ENCODE measurements at regions not wholly inside any gene's neighbourhood (a gene's known extent, or its start where the extent isn't known, plus 50 kb on each side); places are given as distances from the start of the nearest gene placed in this dataset.
A peak's percentile ranks its signal among the peaks of the same experiment; 100 is the strongest.
"Not testable (repeated sequence)": the region's sequence is repeated elsewhere in the genome, so short reads cannot be mapped to it uniquely, and the experiment has no call there.

GRCh38 chr6:75031102-75031501 is 174.8 kb downstream of the COL12A1 start:
- not testable (repeated sequence) for H3K4me3 ChIP-seq (ENCODE audit: insufficient read depth, low read length); H2AFZ ChIP-seq (ENCODE audit: low read length); DNase-seq (ENCODE audit: insufficient read length, low spot score, missing footprints); H3K79me2 ChIP-seq (ENCODE audit: insufficient read depth, low read length); H3K4me1 ChIP-seq (ENCODE audit: insufficient read depth, low read length); H3K4me2 ChIP-seq (ENCODE audit: insufficient read depth, low read length); H3K36me3 ChIP-seq (ENCODE audit: insufficient read depth, low read length); H4K20me1 ChIP-seq (ENCODE audit: insufficient read depth, low read length); H3K27ac ChIP-seq (ENCODE audit: low read depth, low read length); H3K9me3 ChIP-seq (ENCODE audit: low read depth, low read length); H3K27me3 ChIP-seq (ENCODE audit: insufficient read depth, low read length)

DNA sequence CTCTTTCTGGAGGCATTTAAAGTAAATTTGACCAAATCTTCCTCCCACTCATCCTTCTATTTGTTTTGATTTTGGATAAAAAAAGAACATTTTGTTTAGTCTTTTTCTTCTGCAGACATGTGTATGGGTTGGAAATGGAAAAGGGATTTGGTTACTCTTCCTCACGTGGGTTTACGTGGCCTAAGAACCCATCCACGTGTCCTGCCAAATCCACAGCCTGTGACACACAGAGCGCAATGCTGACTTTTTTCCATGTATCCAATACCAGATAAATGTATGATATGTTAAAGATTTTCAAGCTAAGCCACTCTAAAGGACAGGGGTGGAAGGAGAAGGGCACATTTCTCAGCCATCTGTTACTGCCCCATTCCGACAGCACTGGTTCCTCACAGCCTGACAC is 176.5 kb downstream of the COL12A1 start:
- no peaks in the 10 kb centered on the region for H3K27me3 ChIP-seq (ENCODE audit: insufficient read depth, low read length)
- H3K4me3 ChIP-seq (ENCODE audit: insufficient read depth, low read length), result no peak overlapping the region
- no peak for TF ChIP-seq CTCF (IDR thresholded peaks at IDR 0.05; ENCODE audit: extremely low read depth, low read depth, low read length)
- no peak overlapping the region for H3K27ac ChIP-seq (ENCODE audit: low read depth, low read length)
- DNase-seq (ENCODE audit: insufficient read length, low spot score, missing footprints), result no peak
- no peaks in the 10 kb centered on the region for H3K79me2 ChIP-seq (ENCODE audit: insufficient read depth, low read length)
- peaks cover 3% of the 10 kb centered on the region for H3K4me1 ChIP-seq (ENCODE audit: insufficient read depth, low read length)
- H4K20me1 ChIP-seq (ENCODE audit: insufficient read depth, low read length), result no peaks in the 10 kb centered on the region
- H3K9me3 ChIP-seq (ENCODE audit: low read depth, low read length), result no peaks in the 10 kb centered on the region
- H3K36me3 ChIP-seq (ENCODE audit: insufficient read depth, low read length), result no peaks in the 10 kb centered on the region
- H3K4me2 ChIP-seq (ENCODE audit: insufficient read depth, low read length), result no peak overlapping the region
- H2AFZ ChIP-seq (ENCODE audit: low read length), result no peak overlapping the region

GRCh38 chr6:75025371-75025770 is 180.5 kb downstream of the COL12A1 start:
- Histone ChIP-seq H3K27ac (ENCODE audit: low read depth, low read length) (no peak overlapping the region), H2AFZ (ENCODE audit: low read length) (peak overlapping the region; percentile 32), H3K4me3 (ENCODE audit: insufficient read depth, low read length) (no peak overlapping the region), H3K4me2 (ENCODE audit: insufficient read depth, low read length) (no peak overlapping the region), H3K79me2 (ENCODE audit: insufficient read depth, low read length) (no peaks in the 10 kb centered on the region), H3K4me1 (ENCODE audit: insufficient read depth, low read length) (peaks cover 9% of the 10 kb centered on the region), H3K9me3 (ENCODE audit: low read depth, low read length) (no peaks in the 10 kb centered on the region), H4K20me1 (ENCODE audit: insufficient read depth, low read length) (no peaks in the 10 kb centered on the region), H3K27me3 (ENCODE audit: insufficient read depth, low read length) (no peaks in the 10 kb centered on the region), H3K36me3 (ENCODE audit: insufficient read depth, low read length) (no peaks in the 10 kb centered on the region)
- DNase-seq (ENCODE audit: insufficient read length, low spot score, missing footprints), result no peak
- no peak for TF ChIP-seq CTCF (IDR thresholded peaks at IDR 0.05; ENCODE audit: extremely low read depth, low read depth, low read length)

DNA sequence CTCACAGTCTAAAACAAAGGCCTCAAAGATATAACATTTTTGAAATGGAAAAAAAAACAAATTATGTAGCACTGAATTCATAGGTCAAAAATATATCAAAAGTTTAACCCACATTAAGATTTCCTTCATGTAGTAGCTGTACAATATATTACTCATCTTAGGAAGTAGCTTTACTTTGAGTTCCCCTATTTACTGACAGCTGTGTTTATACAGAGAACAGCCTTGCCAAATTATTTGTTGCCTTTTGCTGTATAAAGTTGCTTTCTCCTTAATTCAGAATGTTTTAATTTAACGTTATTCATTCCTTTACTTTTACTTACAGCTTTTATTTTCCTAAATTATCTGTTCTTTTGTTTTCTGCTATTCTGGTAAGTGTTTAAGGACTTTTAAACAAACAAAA is 181.0 kb downstream of the COL12A1 start:
- no peaks in the 10 kb centered on the region for H3K27me3 ChIP-seq (ENCODE audit: insufficient read depth, low read length)
- no peak for TF ChIP-seq CTCF (IDR thresholded peaks at IDR 0.05; ENCODE audit: extremely low read depth, low read depth, low read length)
- H4K20me1 ChIP-seq (ENCODE audit: insufficient read depth, low read length), result no peaks in the 10 kb centered on the region
- peaks cover 9% of the 10 kb centered on the region for H3K4me1 ChIP-seq (ENCODE audit: insufficient read depth, low read length)
- H3K36me3 ChIP-seq (ENCODE audit: insufficient read depth, low read length), result no peaks in the 10 kb centered on the region
- H3K4me3 ChIP-seq (ENCODE audit: insufficient read depth, low read length), result no peak overlapping the region
- H3K4me2 ChIP-seq (ENCODE audit: insufficient read depth, low read length), result no peak overlapping the region
- peak overlapping the region; percentile 46 for H2AFZ ChIP-seq (ENCODE audit: low read length)
- DNase-seq (ENCODE audit: insufficient read length, low spot score, missing footprints), result no peak
- H3K9me3 ChIP-seq (ENCODE audit: low read depth, low read length), result no peaks in the 10 kb centered on the region
- no peak overlapping the region for H3K27ac ChIP-seq (ENCODE audit: low read depth, low read length)
- no peaks in the 10 kb centered on the region for H3K79me2 ChIP-seq (ENCODE audit: insufficient read depth, low read length)

Data from osteoblast (primary cell).